Omental fat pad (tissue), 3 donors: ENCODE measurements at regions not wholly inside any gene's neighbourhood (a gene's known extent, or its start where the extent isn't known, plus 50 kb on each side); places are given as distances from the start of the nearest gene placed in this dataset.

Experiments used
- ATAC-seq: fragments of 150-250 bp; one replicate; pipeline ENCODE4 v1.9.1; 2016; ENCODE audit warnings: mild to moderate bottlenecking, moderate library complexity; ENCODE audit not compliant: low FRiP score
- DNase-seq: peaks from one replicate; pipeline ENCODE4 v3.0.0-alpha.2; 2019; ENCODE audit warnings: low spot score
- TF ChIP-seq, protein P1 (sequence below), 3 donors: fragments of 450-650 bp; IDR thresholded peaks; one replicate each; pipeline ENCODE4 v1.5.1; 2016 to 2017; ENCODE audit warnings: antibody characterized with exemption in 3 of 3, mild to moderate bottlenecking in 3 of 3, moderate library complexity in 2 of 3

GRCh38 chr3:106806964-106807363 lies 570.3 kb upstream of the CCDC54 start:
- DNase-seq (no peak), ATAC-seq (no peak)
- TF ChIP-seq, protein P1, sequence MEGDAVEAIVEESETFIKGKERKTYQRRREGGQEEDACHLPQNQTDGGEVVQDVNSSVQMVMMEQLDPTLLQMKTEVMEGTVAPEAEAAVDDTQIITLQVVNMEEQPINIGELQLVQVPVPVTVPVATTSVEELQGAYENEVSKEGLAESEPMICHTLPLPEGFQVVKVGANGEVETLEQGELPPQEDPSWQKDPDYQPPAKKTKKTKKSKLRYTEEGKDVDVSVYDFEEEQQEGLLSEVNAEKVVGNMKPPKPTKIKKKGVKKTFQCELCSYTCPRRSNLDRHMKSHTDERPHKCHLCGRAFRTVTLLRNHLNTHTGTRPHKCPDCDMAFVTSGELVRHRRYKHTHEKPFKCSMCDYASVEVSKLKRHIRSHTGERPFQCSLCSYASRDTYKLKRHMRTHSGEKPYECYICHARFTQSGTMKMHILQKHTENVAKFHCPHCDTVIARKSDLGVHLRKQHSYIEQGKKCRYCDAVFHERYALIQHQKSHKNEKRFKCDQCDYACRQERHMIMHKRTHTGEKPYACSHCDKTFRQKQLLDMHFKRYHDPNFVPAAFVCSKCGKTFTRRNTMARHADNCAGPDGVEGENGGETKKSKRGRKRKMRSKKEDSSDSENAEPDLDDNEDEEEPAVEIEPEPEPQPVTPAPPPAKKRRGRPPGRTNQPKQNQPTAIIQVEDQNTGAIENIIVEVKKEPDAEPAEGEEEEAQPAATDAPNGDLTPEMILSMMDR (IDR thresholded peaks at IDR 0.05), result no peak

DNA sequence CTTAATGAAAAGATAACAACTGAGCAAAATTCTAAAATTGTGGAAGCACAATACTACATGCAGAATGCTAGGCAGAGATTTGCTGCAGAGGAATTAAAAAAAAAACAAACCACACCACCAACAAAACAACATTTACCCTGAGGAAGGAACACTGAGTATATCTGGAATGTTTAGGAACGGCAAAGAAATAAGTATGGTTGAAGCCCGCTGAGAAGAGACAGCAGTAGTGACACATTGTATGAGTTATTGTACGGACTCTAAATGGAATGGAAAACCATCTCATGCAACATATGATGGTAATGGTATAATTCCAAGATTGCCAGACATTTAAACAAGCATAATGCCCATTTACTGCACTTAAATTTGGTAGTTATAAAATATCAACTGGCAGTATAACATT lies 568.2 kb upstream of the CCDC54 start:
- no peak for ATAC-seq
- no peak for DNase-seq
- TF ChIP-seq, protein P1 (IDR thresholded peaks at IDR 0.05), result no peak

DNA sequence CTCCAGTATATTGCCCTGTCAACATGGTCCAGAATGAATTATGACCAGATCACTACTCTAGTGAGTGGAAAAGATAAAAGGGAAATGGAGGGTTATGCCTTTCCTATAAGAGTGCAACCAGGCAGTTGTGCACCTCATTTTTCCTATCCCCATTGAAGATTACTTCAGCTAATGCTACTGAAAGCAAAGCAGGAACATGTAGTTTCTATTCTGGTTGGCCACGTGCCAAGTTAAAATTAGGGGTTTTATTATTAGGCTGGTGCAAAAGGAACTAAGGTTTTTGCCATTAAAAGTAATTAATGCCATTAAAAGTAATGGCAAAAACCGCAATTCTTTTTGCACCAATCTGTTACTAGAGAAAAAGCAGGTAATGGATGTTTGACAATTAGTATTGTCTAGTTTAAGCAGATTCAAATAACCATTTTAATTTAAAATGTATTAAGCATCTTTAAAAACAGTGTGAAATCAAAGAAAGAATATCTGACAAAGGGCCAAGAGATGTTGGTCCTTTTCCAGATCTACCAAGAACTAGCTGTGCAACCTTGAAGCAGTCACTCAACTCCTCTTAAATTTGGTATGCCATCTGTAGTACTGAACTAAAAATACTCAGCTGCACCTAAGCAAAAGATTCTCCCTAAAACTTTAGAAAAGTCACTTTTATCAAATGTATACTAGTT lies 567.5 kb upstream of the CCDC54 start:
- TF ChIP-seq, protein P1 (IDR thresholded peaks at IDR 0.05), result no peak
- no peak for DNase-seq
- ATAC-seq, result no peak

DNA sequence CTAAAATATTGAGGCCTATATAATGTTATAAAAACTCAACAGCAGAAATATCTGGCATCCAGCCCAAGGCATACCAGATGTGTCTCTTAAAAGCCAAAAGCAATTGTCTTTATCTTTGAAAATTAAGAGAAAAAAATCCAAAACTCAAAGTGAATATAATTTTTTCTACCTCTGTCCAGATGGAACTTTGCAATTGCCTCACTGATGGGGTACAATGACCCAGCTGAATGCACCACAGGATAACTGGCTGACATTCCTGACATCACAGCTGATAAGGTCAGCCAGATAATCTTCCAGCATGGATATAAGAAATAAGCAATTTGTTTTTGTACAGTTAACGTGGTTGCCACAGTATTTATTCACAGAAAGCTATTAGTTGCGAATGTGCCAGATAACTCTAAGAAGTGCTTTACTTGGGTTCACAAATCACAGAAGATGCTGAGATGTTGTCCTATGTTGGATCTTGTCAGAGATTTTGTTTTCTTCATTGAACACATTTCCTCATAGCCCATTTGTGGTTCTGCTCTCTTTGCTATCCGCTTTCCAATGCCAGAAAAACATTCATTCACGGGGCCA lies 566.9 kb upstream of the CCDC54 start:
- TF ChIP-seq, protein P1 (IDR thresholded peaks at IDR 0.05), result no peak
- DNase-seq (no peak), ATAC-seq (no peak)

GRCh38 chr3:106811376-106811775 lies 565.9 kb upstream of the CCDC54 start:
- ATAC-seq (no peak), DNase-seq (no peak)
- TF ChIP-seq, protein P1 (IDR thresholded peaks at IDR 0.05), result no peak

DNA sequence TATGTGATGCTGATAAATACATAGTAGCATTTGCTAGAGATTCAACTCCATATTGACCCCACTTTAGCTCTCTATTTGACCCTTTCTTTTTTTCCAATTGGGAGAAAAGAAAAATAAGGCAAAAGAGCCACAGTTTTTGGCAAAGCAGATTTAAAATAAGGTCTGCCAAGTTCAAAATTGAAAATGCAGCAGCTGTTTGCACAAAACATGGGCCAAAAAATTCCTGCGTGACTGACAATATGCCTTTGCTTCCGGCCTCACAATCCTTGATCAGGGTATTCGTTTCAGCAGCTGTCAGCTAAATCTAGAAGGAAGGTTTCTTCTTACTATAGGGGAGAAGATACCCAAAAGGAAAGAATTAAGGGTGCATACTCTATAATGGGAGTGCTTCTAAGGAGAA lies 563.5 kb upstream of the CCDC54 start:
- ATAC-seq, result no peak
- TF ChIP-seq, protein P1 (IDR thresholded peaks at IDR 0.05), result no peak
- no peak for DNase-seq

DNA sequence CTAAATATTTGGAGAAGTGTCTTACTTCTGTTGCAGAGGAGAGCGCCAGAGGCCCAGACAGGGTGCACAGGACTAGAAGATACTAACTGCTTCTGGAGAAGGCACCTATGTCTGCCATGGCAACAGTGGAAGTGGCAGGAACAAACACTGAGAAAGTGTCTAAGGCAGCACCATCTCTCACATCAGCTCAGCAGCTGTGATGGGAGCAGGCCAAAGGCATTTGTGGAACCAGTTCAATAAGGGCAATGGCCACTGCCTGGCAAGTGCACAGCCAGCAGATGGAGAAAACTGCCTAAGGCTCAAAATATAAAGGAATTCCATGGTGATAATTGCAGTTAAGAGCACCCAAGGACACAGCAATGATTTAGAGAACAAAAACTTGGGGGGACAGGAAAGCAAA lies 563.0 kb upstream of the CCDC54 start:
- TF ChIP-seq, protein P1 (IDR thresholded peaks at IDR 0.05), result no peak
- no peak for DNase-seq
- no peak for ATAC-seq
